HEK293 (cell line): ENCODE measurements at regions not wholly inside any gene's neighbourhood (a gene's known extent, or its start where the extent isn't known, plus 50 kb on each side); places are given as distances from the start of the nearest gene placed in this dataset.

ENCODE experiments used
- CTCF ChIA-PET: fragments of 350-600 bp; formaldehyde crosslinking; extraction: SDS; loops from one replicate; lab custom pipeline; 2021; ENCODE audit warnings: antibody characterized with exemption; lab: Yijun Ruan, JAX
- POLR2A ChIA-PET: fragments of 300-600 bp; formaldehyde crosslinking; extraction: SDS; loops from one replicate; lab custom pipeline; 2020; ENCODE audit warnings: antibody characterized with exemption, inconsistent platforms; lab: Yijun Ruan, JAX
- H3K27ac ChIP-seq: fragments of 200-500 bp; sonication (Bioruptor generic); 2 replicates; pipeline ENCODE4 v1.5.1; 2014; ENCODE audit warnings: low read depth, low read length, control low read depth, inconsistent platforms; ENCODE audit errors: extremely low read depth
- H3K36me3 ChIP-seq, 2 experiments: fragments of 200-500 bp in 1 of 2; sonication (Bioruptor generic) in 1 of 2; 1 replicate in 1 of 2; 2 replicates in 1 of 2; pipeline ENCODE4 v1.5.1; 2014 to 2017; ENCODE audit warnings: inconsistent platforms in 2 of 2, low read length in 2 of 2; ENCODE audit not compliant: control insufficient read depth in 2 of 2, insufficient read depth in 1 of 2
- H3K4me1 ChIP-seq: fragments of 200-500 bp; sonication (Bioruptor generic); 2 replicates; pipeline ENCODE4 v1.5.1; 2014; ENCODE audit warnings: mild to moderate bottlenecking, low read length, inconsistent platforms; ENCODE audit not compliant: control insufficient read depth, insufficient read depth
- H3K4me3 ChIP-seq: 2 replicates; pipeline ENCODE4 v1.5.1; 2011; ENCODE audit warnings: low read depth, mild to moderate bottlenecking, control low read depth, low read length, moderate library complexity
- H3K9me3 ChIP-seq: fragments of 200-500 bp; sonication (Bioruptor generic); 2 replicates; pipeline ENCODE4 v1.5.1; 2014; ENCODE audit warnings: low read depth, low read length, inconsistent platforms; ENCODE audit not compliant: control insufficient read depth, insufficient read depth
- BCL6B ChIP-seq: fragments of 450-650 bp; formaldehyde crosslinking; IDR thresholded peaks from 2 replicates; pipeline ENCODE4 v1.5.1; 2017; ENCODE audit warnings: missing biosample characterization, missing genetic modification characterization
- KLF7 ChIP-seq: fragments of 450-650 bp; formaldehyde crosslinking; IDR thresholded peaks from 2 replicates; pipeline ENCODE4 v1.5.1; 2016; ENCODE audit warnings: missing biosample characterization, missing genetic modification characterization, borderline replicate concordance
- YY2 ChIP-seq: fragments of 450-650 bp; formaldehyde crosslinking; IDR thresholded peaks from 2 replicates; pipeline ENCODE4 v1.5.1; 2016; ENCODE audit warnings: missing biosample characterization, missing genetic modification characterization
- ZBTB20 ChIP-seq: fragments of 450-650 bp; formaldehyde crosslinking; IDR thresholded peaks from 2 replicates; pipeline ENCODE4 v1.5.1; 2016; ENCODE audit warnings: missing biosample characterization, missing genetic modification characterization
- ZFHX2 ChIP-seq: fragments of 450-650 bp; formaldehyde crosslinking; conservative IDR thresholded peaks from 2 replicates; pipeline ENCODE4 v1.5.1; 2016; ENCODE audit warnings: missing biosample characterization, missing genetic modification characterization
- ZFP41 ChIP-seq: fragments of 450-650 bp; formaldehyde crosslinking; IDR thresholded peaks from 2 replicates; pipeline ENCODE4 v1.5.1; 2016; ENCODE audit warnings: missing biosample characterization, missing genetic modification characterization, borderline replicate concordance
- ZFP69B ChIP-seq: fragments of 450-650 bp; formaldehyde crosslinking; IDR thresholded peaks from 2 replicates; pipeline ENCODE4 v1.5.1; 2016; ENCODE audit warnings: missing biosample characterization, missing genetic modification characterization
- ZNF138 ChIP-seq: fragments of 450-650 bp; formaldehyde crosslinking; IDR thresholded peaks from 2 replicates; pipeline ENCODE4 v1.5.1; 2016; ENCODE audit warnings: missing biosample characterization, missing genetic modification characterization, borderline replicate concordance
- ZNF146 ChIP-seq: fragments of 450-650 bp; formaldehyde crosslinking; IDR thresholded peaks from 2 replicates; pipeline ENCODE4 v1.5.1; 2016; ENCODE audit warnings: missing biosample characterization, missing genetic modification characterization
- ZNF404 ChIP-seq: fragments of 450-650 bp; formaldehyde crosslinking; IDR thresholded peaks from 2 replicates; pipeline ENCODE4 v1.5.1; 2017; ENCODE audit warnings: missing biosample characterization, missing genetic modification characterization
- ZNF426 ChIP-seq: fragments of 450-650 bp; formaldehyde crosslinking; IDR thresholded peaks from 2 replicates; pipeline ENCODE4 v1.5.1; 2017; ENCODE audit warnings: missing biosample characterization, missing genetic modification characterization, mild to moderate bottlenecking, inconsistent platforms, moderate library complexity
- ZNF473 ChIP-seq: fragments of 450-650 bp; formaldehyde crosslinking; IDR thresholded peaks from 2 replicates; pipeline ENCODE4 v1.5.1; 2017; ENCODE audit warnings: missing biosample characterization, missing genetic modification characterization
- ZNF510 ChIP-seq: fragments of 450-650 bp; formaldehyde crosslinking; IDR thresholded peaks from 2 replicates; pipeline ENCODE4 v1.5.1; 2018; ENCODE audit warnings: mild to moderate bottlenecking, missing genetic modification characterization, missing biosample characterization; ENCODE audit not compliant: insufficient replicate concordance
- ZNF529 ChIP-seq: fragments of 450-650 bp; formaldehyde crosslinking; IDR thresholded peaks from 2 replicates; pipeline ENCODE4 v1.5.1; 2017; ENCODE audit warnings: missing genetic modification characterization, missing biosample characterization; ENCODE audit not compliant: insufficient replicate concordance
- ZNF658 ChIP-seq: fragments of 450-650 bp; formaldehyde crosslinking; IDR thresholded peaks from 2 replicates; pipeline ENCODE4; 2016; ENCODE audit warnings: missing biosample characterization, missing genetic modification characterization
- ZNF660 ChIP-seq: fragments of 450-650 bp; IDR thresholded peaks from 2 replicates; pipeline ENCODE4 v1.5.1; 2018; ENCODE audit warnings: missing biosample characterization, mild to moderate bottlenecking, missing genetic modification characterization
- ZNF776 ChIP-seq: fragments of 450-650 bp; formaldehyde crosslinking; IDR thresholded peaks from 2 replicates; pipeline ENCODE4 v1.5.0; 2017; ENCODE audit warnings: missing biosample characterization, missing genetic modification characterization, borderline replicate concordance
- TF ChIP-seq, protein P1 (sequence below): fragments of 450-650 bp; formaldehyde crosslinking; IDR thresholded peaks from 2 replicates; pipeline ENCODE4; 2016; ENCODE audit warnings: missing biosample characterization, missing genetic modification characterization
- TF ChIP-seq, protein P2 (sequence below): fragments of 450-650 bp; formaldehyde crosslinking; IDR thresholded peaks from 2 replicates; pipeline ENCODE4 v1.5.1; 2016; ENCODE audit warnings: missing biosample characterization, missing genetic modification characterization

DNA sequence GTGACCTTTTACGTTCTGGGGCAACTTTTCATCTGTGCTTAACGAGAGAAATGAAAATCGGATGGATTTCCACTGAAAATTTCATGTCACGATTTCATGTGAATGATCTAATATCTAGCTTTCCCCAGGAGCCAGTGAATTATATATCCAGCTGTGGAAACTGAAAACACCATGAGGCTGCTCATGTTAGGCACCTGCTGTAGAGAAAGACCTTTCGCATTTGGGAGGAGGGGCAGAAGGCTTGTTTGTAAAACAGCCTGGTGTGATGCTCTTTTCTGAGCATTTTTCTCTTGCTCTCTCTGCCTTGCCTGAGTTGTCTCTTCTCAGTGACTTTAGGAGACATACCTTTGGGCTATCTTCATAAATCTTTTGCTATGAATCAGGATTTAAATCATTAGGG is 84.6 kb upstream of the CYP1B1 start (continued):
- TF ChIP-seq, protein P1, sequence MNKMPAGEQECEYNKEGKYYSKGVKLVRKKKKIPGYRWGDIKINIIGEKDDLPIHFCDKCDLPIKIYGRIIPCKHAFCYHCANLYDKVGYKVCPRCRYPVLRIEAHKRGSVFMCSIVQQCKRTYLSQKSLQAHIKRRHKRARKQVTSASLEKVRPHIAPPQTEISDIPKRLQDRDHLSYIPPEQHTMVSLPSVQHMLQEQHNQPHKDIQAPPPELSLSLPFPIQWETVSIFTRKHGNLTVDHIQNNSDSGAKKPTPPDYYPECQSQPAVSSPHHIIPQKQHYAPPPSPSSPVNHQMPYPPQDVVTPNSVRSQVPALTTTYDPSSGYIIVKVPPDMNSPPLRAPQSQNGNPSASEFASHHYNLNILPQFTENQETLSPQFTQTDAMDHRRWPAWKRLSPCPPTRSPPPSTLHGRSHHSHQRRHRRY (tag by site-specific recombination), result no peak
- TF ChIP-seq ZNF146 (tag by site-specific recombination), result no peak
- TF ChIP-seq ZNF404 (tag by site-specific recombination), result no peak
- no peak for TF ChIP-seq ZFP69B (tag by site-specific recombination)
- no peak for TF ChIP-seq ZNF776 (tag by site-specific recombination)
- no peak for TF ChIP-seq ZFP41 (tag by site-specific recombination)
- TF ChIP-seq ZNF510 (tag by site-specific recombination), result no peak
- TF ChIP-seq ZNF426 (tag by site-specific recombination), result no peak
- no peak for TF ChIP-seq ZBTB20

DNA sequence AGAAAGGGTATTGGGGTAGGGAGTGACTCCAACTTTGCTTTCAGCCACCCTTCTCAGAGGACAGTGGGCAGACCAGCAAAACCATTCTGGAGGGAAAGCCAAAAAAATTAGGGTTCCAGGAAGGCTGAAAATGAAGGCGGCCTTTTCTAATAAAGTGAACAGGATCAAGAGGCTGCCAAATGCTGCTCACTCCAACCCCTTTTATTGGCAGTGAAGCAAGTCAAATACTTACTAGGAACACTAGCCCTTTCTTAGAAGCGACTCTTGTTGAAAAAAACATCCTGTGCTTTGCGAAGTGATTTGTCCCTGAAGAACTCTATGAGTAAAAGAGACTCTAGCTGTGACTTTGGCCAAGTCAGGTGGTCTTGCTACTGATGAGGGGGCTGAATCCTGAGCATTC is 83.6 kb upstream of the CYP1B1 start:
- POLR2A ChIA-PET, result no interaction called here

DNA sequence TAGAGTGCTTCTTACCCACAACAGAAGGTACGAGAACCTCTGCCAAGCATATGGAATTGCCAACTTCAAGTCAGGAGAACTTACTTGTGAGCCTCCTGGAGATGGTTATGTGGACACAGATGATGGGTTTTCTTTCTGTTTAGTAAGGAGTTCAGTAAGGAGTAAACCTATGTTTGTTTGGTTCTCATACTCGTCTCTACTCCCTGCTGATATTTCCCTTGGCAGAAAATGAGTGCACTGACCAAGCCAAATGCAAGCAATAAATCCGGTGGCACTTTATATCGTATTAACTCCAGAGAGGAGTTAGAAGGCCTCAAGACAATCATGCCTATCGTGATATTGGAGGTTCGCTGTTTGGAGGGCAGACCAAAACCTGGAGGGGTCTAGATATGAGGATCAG is 83.2 kb upstream of the CYP1B1 start:
- Histone ChIP-seq H3K4me1 (peaks cover 3% of the 10 kb centered on the region; the same call in 1 of the 2 replicates), H3K9me3 (no peaks in the 10 kb centered on the region), H3K27ac (no peak overlapping the region), H3K4me3 (no peak overlapping the region), H3K36me3 (no peaks in the 10 kb centered on the region)
- ChIA-PET CTCF (interaction anchor here (1.2 kb wide), 1 partner anchor 44 kb away, joined by 3 read pairs; no protein-coding TSS in a partner anchor), POLR2A (no interaction called here)
- TF ChIP-seq BCL6B (tag by site-specific recombination) (no peak), YY2 (no peak), ZNF138 (tag by site-specific recombination) (no peak), KLF7 (tag by site-specific recombination) (no peak), ZNF660 (no peak), ZNF658 (no peak)

More for the DNA sequence above, 83.6 kb upstream of the CYP1B1 start:
- Histone ChIP-seq H3K4me3 (no peak overlapping the region), H3K4me1 (peaks cover 3% of the 10 kb centered on the region; the same call in 1 of the 2 replicates), H3K9me3 (no peaks in the 10 kb centered on the region), H3K36me3 (no peaks in the 10 kb centered on the region), H3K27ac (no peak overlapping the region)
- TF ChIP-seq ZNF529 (tag by site-specific recombination) (no peak), ZNF473 (tag by site-specific recombination) (no peak), ZFHX2 (no peak)
- TF ChIP-seq, protein P2, sequence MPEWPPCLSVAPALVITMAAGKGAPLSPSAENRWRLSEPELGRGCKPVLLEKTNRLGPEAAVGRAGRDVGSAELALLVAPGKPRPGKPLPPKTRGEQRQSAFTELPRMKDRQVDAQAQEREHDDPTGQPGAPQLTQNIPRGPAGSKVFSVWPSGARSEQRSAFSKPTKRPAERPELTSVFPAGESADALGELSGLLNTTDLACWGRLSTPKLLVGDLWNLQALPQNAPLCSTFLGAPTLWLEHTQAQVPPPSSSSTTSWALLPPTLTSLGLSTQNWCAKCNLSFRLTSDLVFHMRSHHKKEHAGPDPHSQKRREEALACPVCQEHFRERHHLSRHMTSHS (tag by site-specific recombination), result no peak
- CTCF ChIA-PET, result no interaction called here
